Epithelial cell of prostate (primary cell): ENCODE measurements at regions not wholly inside any gene's neighbourhood (a gene's known extent, or its start where the extent isn't known, plus 50 kb on each side); places are given as distances from the start of the nearest gene placed in this dataset.
"Not testable (repeated sequence)": the region's sequence is repeated elsewhere in the genome, so short reads cannot be mapped to it uniquely, and the experiment has no call there.

Experiments used
- DNase-seq: peaks from one replicate; pipeline ENCODE4 v3.0.0-alpha.2; 2011; ENCODE audit warnings: low read depth, low spot score
- H3K27ac ChIP-seq: fragments of 450-650 bp; 2 replicates; pipeline ENCODE4 v1.5.1; 2017; ENCODE audit warnings: mild to moderate bottlenecking

GRCh38 chr7:34558022-34558421 lies 100.0 kb upstream of the NPSR1 start:
- DNase-seq: no peak
- H3K27ac ChIP-seq: no peak overlapping the region

GRCh38 chr7:34564091-34564490 lies 93.9 kb upstream of the NPSR1 start:
- H3K27ac ChIP-seq: no peak overlapping the region
- DNase-seq: no peak

GRCh38 chr7:34567906-34568305 lies 90.1 kb upstream of the NPSR1 start:
- DNase-seq: no peak
- H3K27ac ChIP-seq: no peak overlapping the region

GRCh38 chr7:34569975-34570699 lies 87.9 kb upstream of the NPSR1 start:
- DNase-seq: no peak
- no peak overlapping the region for H3K27ac ChIP-seq

- DNase-seq: no peak
- H3K27ac ChIP-seq: no peak overlapping the region
Measured at GRCh38 chr7:34575006-34575405, 83.0 kb upstream of the NPSR1 start.

- H3K27ac ChIP-seq: not testable (repeated sequence)
Measured at GRCh38 chr7:34577934-34578333, 80.1 kb upstream of the NPSR1 start.

GRCh38 chr7:34581698-34582097 lies 76.3 kb upstream of the NPSR1 start:
- not testable (repeated sequence) for H3K27ac ChIP-seq
- peak; percentile 27 for DNase-seq

More at GRCh38 chr7:34577934-34578333, 80.1 kb upstream of the NPSR1 start:
- DNase-seq: not testable (repeated sequence)

GRCh38 chr7:34584526-34584925 lies 73.5 kb upstream of the NPSR1 start:
- no peak overlapping the region for H3K27ac ChIP-seq
- no peak for DNase-seq

- DNase-seq: no peak
- no peak overlapping the region for H3K27ac ChIP-seq
Measured at GRCh38 chr7:34596887-34597286, 61.1 kb upstream of the NPSR1 start.

- no peak for DNase-seq
- H3K27ac ChIP-seq: no peak overlapping the region
Measured at GRCh38 chr7:34603711-34604444, 54.1 kb upstream of the NPSR1 start.
